ENCODE measurements at regions not wholly inside any gene's neighbourhood (a gene's known extent, or its start where the extent isn't known, plus 50 kb on each side); places are given as distances from the start of the nearest gene placed in this dataset.
"Not testable (repeated sequence)": the region's sequence is repeated elsewhere in the genome, so short reads cannot be mapped to it uniquely, and the experiment has no call there.

- DNase-seq (ENCODE audit: low read depth in 1 of 2, low spot score in 1 of 2) = no peak
- CTCF ChIA-PET = interaction anchor here (0.5 to 1.1 kb wide), 2 partner anchors 369 to 1111 kb away, joined by 3 read pairs; no protein-coding TSS in a partner anchor
- no peak for FAIRE-seq
- no peak overlapping the region for H3K27ac ChIP-seq
- H3K9me3 ChIP-seq = 0 out of 3 replicates have a peak, but pooled peaks cover 3% of the 10 kb centered on the region
- no peak for ATAC-seq
- H3K4me1 ChIP-seq = no peaks in the 10 kb centered on the region
- WGBS (ENCODE audit: missing lambda C conversion rate) = 91% methylated on average over 8 of the region's 8 CpGs
- POLR2A ChIA-PET = no interaction called here
- no peak overlapping the region for H3K4me2 ChIP-seq
- H3K4me3 ChIP-seq = no peak overlapping the region
- no peak for TF ChIP-seq FOSB (CRISPR knock-in tag; IDR thresholded peaks at IDR 0.05)
Measured at GRCh38 chr2:235225261-235225660, 268.6 kb upstream of the AGAP1 start.

- H3K4me1 ChIP-seq = 0 out of 3 replicates have a peak, but pooled peaks cover 5% of the 10 kb centered on the region
- CTCF ChIA-PET = no interaction called here
- no peak for TF ChIP-seq BCL3 (IDR thresholded peaks at IDR 0.05)
- no peak for TF ChIP-seq ESRRA (IDR thresholded peaks at IDR 0.05; ENCODE audit: borderline replicate concordance, low read length)
- TF ChIP-seq RARB (CRISPR knock-in tag; IDR thresholded peaks at IDR 0.05) = no peak
- no peak for TF ChIP-seq EHF (CRISPR knock-in tag; IDR thresholded peaks at IDR 0.05)
- no peak for TF ChIP-seq ZFP36 (IDR thresholded peaks at IDR 0.05; ENCODE audit: borderline replicate concordance, partially characterized antibody)
- TF ChIP-seq RFX5 (IDR thresholded peaks at IDR 0.05) = no peak
- no peak for TF ChIP-seq TP53 (CRISPR knock-in tag; IDR thresholded peaks at IDR 0.05)
- no peak for TF ChIP-seq KDM1A (IDR thresholded peaks at IDR 0.05; ENCODE audit: low read depth)
- no peak for TF ChIP-seq NFE2L2 (conservative IDR thresholded peaks at IDR 0.05; ENCODE audit: low read length)
- no peak for TF ChIP-seq JUNB (IDR thresholded peaks at IDR 0.05)
- no peak for TF ChIP-seq ATOH8 (CRISPR knock-in tag; IDR thresholded peaks at IDR 0.05; ENCODE audit: low read depth)
- no peak for TF ChIP-seq MAZ (IDR thresholded peaks at IDR 0.05; ENCODE audit: borderline replicate concordance, low read depth, low read length)
- TF ChIP-seq, protein P1, sequence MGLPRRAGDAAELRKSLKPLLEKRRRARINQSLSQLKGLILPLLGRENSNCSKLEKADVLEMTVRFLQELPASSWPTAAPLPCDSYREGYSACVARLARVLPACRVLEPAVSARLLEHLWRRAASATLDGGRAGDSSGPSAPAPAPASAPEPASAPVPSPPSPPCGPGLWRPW (IDR thresholded peaks at IDR 0.05) = no peak
- no peak for TF ChIP-seq BHLHE40 (IDR thresholded peaks at IDR 0.05; ENCODE audit: low read depth, low read length)
- TF ChIP-seq HOXA7 (CRISPR knock-in tag; IDR thresholded peaks at IDR 0.05) = no peak
- no peak for TF ChIP-seq NR3C1 (IDR thresholded peaks at IDR 0.05)
- TF ChIP-seq MAX (IDR thresholded peaks at IDR 0.05) = no peak
- no peak for TF ChIP-seq SMC3 (IDR thresholded peaks at IDR 0.05)
- no peak for TF ChIP-seq CHD4 (IDR thresholded peaks at IDR 0.05; ENCODE audit: borderline replicate concordance)
- no peak for TF ChIP-seq RNF2 (IDR thresholded peaks at IDR 0.05; ENCODE audit: borderline replicate concordance, low read depth)
- POLR2A ChIA-PET = no interaction called here
- no peak for FAIRE-seq
- H3K9me3 ChIP-seq = 0 out of 3 replicates have a peak, but pooled peaks cover 3% of the 10 kb centered on the region
- no peak overlapping the region for H3K4me2 ChIP-seq
- DNase-seq (ENCODE audit: low read depth in 1 of 2, low spot score in 1 of 2) = no peak
- no peak overlapping the region for H3K27ac ChIP-seq
- no peak overlapping the region for H3K4me3 ChIP-seq
- no peak for ATAC-seq
- 56% methylated on average over 1 of the region's 1 CpG for WGBS (ENCODE audit: missing lambda C conversion rate)
Measured at GRCh38 chr2:235227590-235227989, 266.3 kb upstream of the AGAP1 start.

DNA sequence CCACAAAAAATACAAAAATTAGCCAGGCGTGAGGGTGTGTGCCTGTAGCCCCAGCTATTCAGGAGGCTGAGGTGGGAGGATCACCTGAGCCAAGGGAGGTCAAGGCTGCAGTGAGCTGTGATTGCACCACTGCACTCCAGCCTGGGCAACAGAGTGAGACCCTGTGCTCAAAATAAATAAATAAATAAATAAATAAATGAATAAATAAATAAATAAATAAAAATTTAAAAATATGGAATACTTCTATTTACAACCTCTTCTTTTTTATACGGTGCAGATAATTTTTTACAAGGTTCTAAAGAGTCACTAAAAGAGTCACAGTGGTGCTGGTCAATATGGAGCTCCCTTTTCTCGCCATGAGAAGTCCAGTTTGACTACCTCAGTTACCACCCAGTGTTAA, 265.4 kb upstream of the AGAP1 start:
- TF ChIP-seq ZC3H11A (IDR thresholded peaks at IDR 0.05) = peak; percentile 82
- H3K27ac ChIP-seq; CTCF ChIA-PET; FAIRE-seq; POLR2A ChIA-PET; DNase-seq (ENCODE audit: low read depth in 1 of 2, low spot score in 1 of 2); ATAC-seq; H3K4me2 ChIP-seq; H3K4me3 ChIP-seq; H3K9me3 ChIP-seq; H3K4me1 ChIP-seq: not testable (repeated sequence)
- 76% methylated on average over 3 of the region's 3 CpGs for WGBS (ENCODE audit: missing lambda C conversion rate)
